Endothelial cell of umbilical vein (primary cell): ENCODE measurements at regions not wholly inside any gene's neighbourhood (a gene's known extent, or its start where the extent isn't known, plus 50 kb on each side); places are given as distances from the start of the nearest gene placed in this dataset.

ENCODE experiments used
- EZH2 ChIP-seq: IDR thresholded peaks from 2 replicates; pipeline ENCODE4 v1.6.1; 2012; ENCODE audit warnings: borderline replicate concordance, low read depth, mild to moderate bottlenecking, moderate library complexity, low read length, inconsistent platforms; ENCODE audit not compliant: severe bottlenecking
- FOS ChIP-seq: IDR thresholded peaks from 2 replicates; pipeline ENCODE4 v1.6.1; 2011; ENCODE audit warnings: mild to moderate bottlenecking, low read length, moderate library complexity, borderline replicate concordance; ENCODE audit not compliant: insufficient read depth
- GATA2 ChIP-seq: IDR thresholded peaks from 2 replicates; pipeline ENCODE4 v1.7.0; 2011; ENCODE audit warnings: low read depth, mild to moderate bottlenecking, moderate library complexity, mixed read lengths, low read length; ENCODE audit not compliant: insufficient read length, insufficient read depth
- JUN ChIP-seq: IDR thresholded peaks from 2 replicates; pipeline ENCODE4 v1.6.1; 2011; ENCODE audit warnings: borderline replicate concordance, low read depth; ENCODE audit not compliant: insufficient read length, insufficient read depth
- MYC ChIP-seq: IDR thresholded peaks from one replicate; pipeline ENCODE4 v1.6.1; 2011; ENCODE audit warnings: mild to moderate bottlenecking, low read depth, low read length
- POLR2A ChIP-seq: IDR thresholded peaks from 2 replicates; pipeline ENCODE4 v1.6.1; 2012; ENCODE audit warnings: low read depth, mild to moderate bottlenecking, control low read depth, low read length
- POLR2AphosphoS5 ChIP-seq: IDR thresholded peaks from 2 replicates; pipeline ENCODE4 v1.6.1; 2012; ENCODE audit warnings: low read depth, mild to moderate bottlenecking, control low read depth, low read length, moderate library complexity; ENCODE audit not compliant: insufficient read depth
- TF ChIP-seq, protein P1 (sequence below), 2 donors: IDR thresholded peaks; 1 replicate in 1 of 2; 2 replicates in 1 of 2; pipeline ENCODE4 v1.5.1; 2011; ENCODE audit warnings: low read length in 2 of 2, mild to moderate bottlenecking in 2 of 2, moderate library complexity in 2 of 2, control low read depth in 1 of 2, inconsistent platforms in 1 of 2, low read depth in 1 of 2; ENCODE audit not compliant: insufficient read depth in 1 of 2; ENCODE audit errors: extremely low read depth in 1 of 2
- TF ChIP-seq, protein P2 (sequence below): IDR thresholded peaks from 2 replicates; pipeline ENCODE4 v1.6.1; 2011; ENCODE audit not compliant: insufficient read depth, insufficient read length

DNA sequence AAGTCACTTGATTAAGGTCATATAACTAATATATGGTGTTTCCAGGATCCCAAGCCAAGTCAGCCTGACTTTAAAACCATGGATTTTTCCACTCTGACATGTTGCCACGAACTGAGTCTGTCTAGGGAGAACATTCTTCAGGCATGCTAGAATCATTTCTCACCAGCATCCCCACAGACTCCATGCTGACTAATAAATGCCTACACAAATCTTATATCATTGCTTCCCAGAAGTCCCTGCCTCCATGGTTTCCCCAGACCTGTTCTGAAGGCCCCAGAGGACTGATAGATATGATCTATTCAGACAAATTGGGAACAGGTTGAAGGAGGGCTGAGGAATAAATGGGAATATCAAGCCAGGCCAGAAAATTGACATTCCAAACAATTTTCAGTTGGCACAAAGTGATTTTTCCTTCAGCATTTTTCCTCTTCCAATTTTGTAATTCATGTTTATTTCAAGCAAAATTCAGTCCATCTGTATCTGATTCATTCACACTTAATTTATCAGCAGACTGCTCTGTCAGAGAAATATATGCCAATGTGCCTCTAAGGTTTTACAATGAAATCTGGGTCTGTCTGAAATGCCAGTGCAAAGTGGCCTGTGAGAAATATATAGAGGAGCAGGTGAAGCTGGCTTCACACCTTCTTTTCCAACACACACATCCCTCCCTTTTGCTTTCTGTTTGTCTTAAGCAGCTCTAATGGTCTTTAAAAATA lies 413.6 kb upstream of the TNC start:
- TF ChIP-seq POLR2A: no peak
- TF ChIP-seq, protein P1, sequence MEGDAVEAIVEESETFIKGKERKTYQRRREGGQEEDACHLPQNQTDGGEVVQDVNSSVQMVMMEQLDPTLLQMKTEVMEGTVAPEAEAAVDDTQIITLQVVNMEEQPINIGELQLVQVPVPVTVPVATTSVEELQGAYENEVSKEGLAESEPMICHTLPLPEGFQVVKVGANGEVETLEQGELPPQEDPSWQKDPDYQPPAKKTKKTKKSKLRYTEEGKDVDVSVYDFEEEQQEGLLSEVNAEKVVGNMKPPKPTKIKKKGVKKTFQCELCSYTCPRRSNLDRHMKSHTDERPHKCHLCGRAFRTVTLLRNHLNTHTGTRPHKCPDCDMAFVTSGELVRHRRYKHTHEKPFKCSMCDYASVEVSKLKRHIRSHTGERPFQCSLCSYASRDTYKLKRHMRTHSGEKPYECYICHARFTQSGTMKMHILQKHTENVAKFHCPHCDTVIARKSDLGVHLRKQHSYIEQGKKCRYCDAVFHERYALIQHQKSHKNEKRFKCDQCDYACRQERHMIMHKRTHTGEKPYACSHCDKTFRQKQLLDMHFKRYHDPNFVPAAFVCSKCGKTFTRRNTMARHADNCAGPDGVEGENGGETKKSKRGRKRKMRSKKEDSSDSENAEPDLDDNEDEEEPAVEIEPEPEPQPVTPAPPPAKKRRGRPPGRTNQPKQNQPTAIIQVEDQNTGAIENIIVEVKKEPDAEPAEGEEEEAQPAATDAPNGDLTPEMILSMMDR (IDR thresholded peaks at IDR 0.05; ENCODE audit: extremely low read depth in 1 of 2, insufficient read depth in 1 of 2, low read depth in 1 of 2, low read length in 2 of 2): no peak
- no peak for TF ChIP-seq JUN
- TF ChIP-seq POLR2AphosphoS5: no peak
- TF ChIP-seq EZH2: no peak
- TF ChIP-seq, protein P2, sequence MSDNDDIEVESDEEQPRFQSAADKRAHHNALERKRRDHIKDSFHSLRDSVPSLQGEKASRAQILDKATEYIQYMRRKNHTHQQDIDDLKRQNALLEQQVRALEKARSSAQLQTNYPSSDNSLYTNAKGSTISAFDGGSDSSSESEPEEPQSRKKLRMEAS: no peak
- TF ChIP-seq GATA2: no peak
- TF ChIP-seq FOS: no peak
- no peak for TF ChIP-seq MYC
